ENCODE measurements at regions not wholly inside any gene's neighbourhood (a gene's known extent, or its start where the extent isn't known, plus 50 kb on each side); places are given as distances from the start of the nearest gene placed in this dataset.

DNA sequence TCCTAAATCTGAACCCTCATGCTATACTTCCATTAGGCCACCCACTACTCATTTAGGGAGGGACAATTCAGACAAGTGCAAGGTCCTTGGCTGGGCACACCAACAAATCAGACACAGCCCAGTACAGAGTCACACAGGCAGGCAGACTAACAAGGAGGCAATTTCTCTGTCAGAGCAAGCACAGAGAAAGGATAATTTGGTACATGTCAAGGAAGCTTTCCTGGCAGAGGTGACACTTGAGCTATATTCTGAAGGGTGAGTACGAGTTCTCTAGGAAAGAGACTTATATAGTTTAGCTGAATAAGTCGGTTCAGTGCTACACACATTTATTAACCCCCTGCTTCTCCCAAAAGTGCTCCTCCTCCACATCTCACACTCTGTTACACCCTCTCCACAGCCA, 455.9 kb downstream of the OMA1 start:
- TF ChIP-seq, protein P1, sequence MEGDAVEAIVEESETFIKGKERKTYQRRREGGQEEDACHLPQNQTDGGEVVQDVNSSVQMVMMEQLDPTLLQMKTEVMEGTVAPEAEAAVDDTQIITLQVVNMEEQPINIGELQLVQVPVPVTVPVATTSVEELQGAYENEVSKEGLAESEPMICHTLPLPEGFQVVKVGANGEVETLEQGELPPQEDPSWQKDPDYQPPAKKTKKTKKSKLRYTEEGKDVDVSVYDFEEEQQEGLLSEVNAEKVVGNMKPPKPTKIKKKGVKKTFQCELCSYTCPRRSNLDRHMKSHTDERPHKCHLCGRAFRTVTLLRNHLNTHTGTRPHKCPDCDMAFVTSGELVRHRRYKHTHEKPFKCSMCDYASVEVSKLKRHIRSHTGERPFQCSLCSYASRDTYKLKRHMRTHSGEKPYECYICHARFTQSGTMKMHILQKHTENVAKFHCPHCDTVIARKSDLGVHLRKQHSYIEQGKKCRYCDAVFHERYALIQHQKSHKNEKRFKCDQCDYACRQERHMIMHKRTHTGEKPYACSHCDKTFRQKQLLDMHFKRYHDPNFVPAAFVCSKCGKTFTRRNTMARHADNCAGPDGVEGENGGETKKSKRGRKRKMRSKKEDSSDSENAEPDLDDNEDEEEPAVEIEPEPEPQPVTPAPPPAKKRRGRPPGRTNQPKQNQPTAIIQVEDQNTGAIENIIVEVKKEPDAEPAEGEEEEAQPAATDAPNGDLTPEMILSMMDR (IDR thresholded peaks at IDR 0.05; ENCODE audit: insufficient read depth, low read depth, low read length), result no peak
- no peak for TF ChIP-seq EZH2 (IDR thresholded peaks at IDR 0.05; ENCODE audit: insufficient read depth, low read length)

Data from astrocyte (in vitro differentiated cells and primary cell).